ENCODE measurements at regions not wholly inside any gene's neighbourhood (a gene's known extent, or its start where the extent isn't known, plus 50 kb on each side); places are given as distances from the start of the nearest gene placed in this dataset.
"Not testable (repeated sequence)": the region's sequence is repeated elsewhere in the genome, so short reads cannot be mapped to it uniquely, and the experiment has no call there.

GRCh38 chr18:51525453-51526225 lies 328.2 kb upstream of the MEX3C start:
- DNase-seq = no peak

DNA sequence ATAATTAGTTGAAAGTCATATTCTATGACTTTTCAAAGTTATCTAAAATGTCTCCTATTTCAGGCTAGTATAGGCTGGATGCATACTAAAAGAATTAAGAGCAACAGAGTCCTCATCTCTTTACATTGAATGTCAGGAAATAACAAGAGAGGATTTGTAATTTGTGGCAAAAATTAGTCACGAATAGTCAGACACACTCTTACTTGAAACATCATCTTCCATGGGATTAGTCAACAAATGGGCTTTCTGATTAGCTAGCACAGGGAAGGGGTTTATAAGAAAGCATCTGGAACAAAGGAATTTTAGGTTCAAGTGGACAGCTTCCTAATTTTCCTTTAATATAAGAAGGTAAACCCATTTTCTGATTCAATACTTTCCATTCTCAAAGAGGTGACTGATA lies 330.3 kb upstream of the MEX3C start:
- no peak for DNase-seq

DNA sequence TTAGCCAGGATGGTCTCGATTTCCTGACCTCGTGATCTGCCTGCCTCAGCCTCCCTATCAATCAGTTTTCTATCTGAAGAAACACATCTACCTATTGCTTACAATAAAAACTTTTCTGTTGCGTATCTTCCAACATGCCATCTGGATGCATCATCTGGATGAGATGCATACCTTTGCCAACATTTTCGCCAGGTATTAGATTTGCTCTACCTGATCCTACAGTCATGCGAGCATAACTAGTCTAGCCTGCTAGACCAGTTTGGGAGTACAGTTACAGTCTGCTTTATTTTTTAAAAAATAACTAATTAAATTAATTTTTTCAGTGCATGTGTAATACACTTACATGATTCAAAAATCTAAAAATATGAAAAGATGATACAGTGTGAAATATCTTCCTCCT lies 334.0 kb upstream of the MEX3C start:
- no peak for DNase-seq

DNA sequence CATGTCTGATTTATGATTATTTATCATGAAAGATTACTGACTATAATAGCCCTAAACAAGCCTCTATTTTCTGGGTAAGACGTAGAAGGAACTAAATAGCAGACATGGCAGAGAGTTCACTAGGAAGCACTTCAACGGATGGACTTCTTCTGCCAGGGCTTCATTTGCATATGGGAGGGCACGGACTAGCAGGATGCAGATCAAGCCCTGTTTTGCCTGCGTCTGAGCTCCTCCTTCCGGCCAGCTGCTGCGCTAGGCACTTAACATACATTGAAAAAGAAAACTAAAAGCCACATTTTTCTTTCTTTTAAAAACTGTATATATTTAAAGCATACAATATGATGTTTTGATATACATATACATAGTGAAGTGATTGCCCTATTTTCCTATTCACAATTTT lies 340.0 kb upstream of the MEX3C start:
- no peak for DNase-seq

DNA sequence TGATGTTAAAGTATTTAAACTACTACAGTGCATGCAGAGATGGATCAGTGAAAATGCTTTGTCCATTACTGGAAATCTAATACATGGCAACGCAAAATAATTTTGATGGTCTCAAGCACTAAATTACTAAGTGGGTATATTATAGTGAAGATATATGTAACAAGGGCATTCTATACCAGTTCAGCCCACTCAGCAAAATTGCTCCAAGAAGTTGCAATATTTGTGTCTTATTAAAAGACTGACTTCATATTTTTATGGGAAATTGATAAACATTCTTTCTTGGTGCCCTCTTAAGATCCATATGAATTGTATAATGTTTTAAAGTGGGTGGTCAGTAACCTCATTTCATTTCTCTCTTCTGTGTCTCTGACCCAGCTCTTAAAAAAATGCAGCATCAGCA lies 343.1 kb upstream of the MEX3C start:
- DNase-seq = no peak

DNA sequence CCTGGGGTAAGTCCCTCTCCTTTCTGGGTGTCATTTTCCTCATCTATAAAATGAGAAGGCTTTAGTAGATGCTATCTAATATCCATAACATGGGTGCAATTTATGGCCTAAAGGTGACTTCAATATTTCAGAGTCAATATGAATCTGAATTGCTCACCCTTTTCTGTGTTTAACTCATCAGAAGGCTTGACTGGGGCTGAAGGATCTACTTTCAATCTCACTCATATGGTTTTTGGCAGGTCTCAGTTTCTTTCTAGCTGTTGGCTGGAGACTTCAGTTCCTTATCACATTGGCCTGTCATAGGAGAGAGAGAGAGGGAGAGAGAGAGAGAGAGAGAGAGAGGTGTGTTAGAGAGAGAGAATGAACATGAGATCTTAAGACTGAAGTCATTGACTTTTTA lies 343.7 kb upstream of the MEX3C start:
- DNase-seq = no peak

DNA sequence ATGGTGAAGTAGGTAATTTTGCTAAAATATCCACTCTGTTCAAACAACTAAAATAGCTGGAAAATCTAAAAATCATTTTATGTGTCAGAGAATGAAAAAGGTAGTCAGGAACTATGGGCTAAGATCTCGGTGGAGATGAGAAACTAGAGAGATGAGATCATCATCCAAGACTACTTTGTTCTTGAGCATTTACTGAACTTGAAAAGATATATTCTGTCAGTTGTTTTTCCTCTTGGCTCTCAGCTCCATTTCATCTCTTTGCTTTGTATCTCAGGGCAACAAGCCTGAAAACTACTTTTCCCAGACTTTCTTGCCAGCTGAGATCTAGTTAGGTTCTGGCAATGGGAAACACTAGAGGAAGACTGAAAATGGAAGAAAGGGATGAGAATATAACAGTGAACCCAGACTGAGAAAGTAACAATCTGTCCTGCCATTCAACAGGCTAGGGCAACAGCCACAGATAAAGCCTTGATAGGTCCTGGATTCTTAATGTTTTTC lies 346.2 kb upstream of the MEX3C start:
- DNase-seq = no peak

DNA sequence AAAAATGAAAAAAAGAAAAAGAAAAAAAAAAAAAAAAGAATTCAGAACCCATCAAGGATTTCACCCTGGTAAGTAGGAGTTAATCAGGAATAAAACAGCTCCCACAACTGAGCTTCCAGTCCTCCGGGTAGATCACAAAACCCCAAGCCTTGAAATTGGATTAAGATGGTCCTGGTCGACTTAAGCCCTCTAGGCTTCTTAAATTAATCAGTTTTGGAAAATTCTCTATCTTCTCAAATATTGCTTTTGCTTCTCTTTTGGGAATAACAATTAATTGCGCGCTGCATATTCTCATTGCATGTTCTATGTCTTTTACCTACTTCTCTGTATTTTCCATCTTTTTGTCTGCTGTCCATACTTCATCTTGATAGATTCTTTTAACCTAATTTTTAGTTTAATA lies 348.0 kb upstream of the MEX3C start:
- DNase-seq = no peak

- DNase-seq = no peak
These were observed 361.9 kb upstream of the MEX3C start for GRCh38 chr18:51559198-51559901.

DNA sequence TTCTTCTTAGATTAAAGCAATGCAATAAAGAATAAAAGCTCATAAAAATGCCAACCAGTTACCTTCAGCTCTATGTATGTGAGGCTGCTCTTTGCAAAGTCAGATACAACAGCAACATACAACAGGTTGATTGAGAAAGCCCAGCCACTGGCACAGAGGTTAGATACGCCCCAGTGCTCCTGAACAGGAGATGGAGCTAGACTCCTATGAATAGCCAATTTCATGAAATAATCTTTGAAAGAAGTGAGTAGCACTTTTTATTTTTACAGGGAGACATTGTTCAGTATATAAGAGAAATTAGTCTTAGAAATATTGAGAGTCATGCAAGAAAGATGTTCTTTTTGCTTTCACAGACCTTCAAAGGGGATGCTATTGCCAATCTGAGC lies 362.4 kb upstream of the MEX3C start:
- DNase-seq = no peak

- DNase-seq = no peak
These were observed 364.3 kb upstream of the MEX3C start for GRCh38 chr18:51561821-51562220.

GRCh38 chr18:51562866-51563265 lies 365.4 kb upstream of the MEX3C start:
- DNase-seq = no peak

DNA sequence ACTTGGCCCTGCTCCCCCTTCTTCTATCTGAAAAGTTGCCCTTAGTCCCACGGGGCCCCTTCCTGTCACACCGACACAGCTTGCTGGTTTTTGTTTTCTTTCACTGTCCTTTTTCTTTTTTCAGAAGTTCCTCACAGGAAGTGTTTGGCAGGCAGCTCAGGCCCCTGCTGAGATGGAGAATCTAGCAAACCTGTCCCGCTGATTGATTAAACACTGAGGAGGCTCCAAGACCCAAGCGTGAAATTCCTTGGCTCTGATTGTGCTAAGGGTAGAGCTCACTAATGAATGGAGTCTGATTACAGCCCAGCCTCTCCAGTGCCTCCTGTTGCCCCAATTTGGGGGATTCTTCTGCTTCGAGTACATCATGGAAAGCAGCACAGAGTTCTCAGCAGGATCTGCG lies 365.9 kb upstream of the MEX3C start:
- DNase-seq = no peak

DNA sequence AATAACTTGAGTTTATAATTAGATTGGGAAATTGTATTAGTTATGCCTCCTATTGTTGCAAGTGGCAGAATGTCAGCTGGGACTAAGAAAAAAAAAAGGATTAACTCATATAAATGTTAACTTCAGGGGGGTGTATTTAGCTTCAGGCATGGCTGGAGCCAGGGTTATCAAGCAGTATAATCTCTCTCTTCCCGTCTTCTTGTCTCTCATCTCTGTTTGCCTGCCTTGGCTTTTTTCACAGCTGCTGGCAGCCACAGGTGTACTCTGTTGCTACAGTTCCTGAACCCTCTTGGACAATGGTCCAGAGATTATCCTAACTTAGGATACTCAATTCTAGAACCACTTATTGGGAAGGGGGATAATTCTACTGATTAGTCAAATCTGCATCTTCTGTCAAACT lies 370.7 kb upstream of the MEX3C start:
- no peak for DNase-seq

GRCh38 chr18:51569153-51569552 lies 371.7 kb upstream of the MEX3C start:
- no peak for DNase-seq

DNA sequence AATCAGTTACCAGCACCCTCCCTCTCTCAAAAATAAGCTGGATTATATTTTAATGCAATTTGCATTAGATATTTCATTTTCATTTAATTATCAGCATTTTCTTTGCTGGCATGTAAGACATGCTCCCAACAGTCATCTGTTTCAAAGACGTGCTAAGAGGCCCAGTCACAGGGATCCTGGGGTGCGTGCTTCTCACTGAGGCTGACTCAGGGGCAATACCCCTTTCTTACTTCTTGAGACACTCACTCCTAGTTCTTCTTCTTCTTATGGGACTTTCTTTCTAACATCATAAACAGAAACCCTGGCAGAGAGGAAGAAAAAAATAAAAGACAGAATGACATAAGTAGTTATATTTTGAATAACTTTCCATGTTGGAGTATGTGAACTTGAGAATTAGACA lies 372.1 kb upstream of the MEX3C start:
- DNase-seq = no peak

DNA sequence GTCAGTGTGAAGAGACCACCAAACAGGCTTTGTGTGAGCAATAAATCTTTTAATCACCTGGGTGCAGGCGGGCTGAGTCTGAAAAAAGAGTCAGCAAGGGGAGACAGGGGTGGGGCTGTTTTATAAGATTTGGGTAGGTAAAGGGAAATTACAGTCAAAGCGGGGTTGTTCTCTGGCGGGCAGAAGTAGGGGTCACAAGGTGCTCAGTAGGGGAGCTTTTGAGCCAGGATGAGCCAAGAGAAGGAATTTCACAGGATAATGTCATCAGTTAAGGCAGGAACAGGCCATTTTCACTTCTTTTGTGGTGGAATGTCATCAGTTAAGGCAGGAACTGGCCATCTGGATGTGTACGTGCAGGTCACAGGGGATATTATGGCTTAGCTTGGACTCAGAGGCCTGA lies 372.6 kb upstream of the MEX3C start:
- DNase-seq = not testable (repeated sequence)

GRCh38 chr18:51573886-51574285 lies 376.4 kb upstream of the MEX3C start:
- not testable (repeated sequence) for DNase-seq

- no peak for DNase-seq
These were observed 377.7 kb upstream of the MEX3C start for GRCh38 chr18:51575171-51575570.

GRCh38 chr18:51578406-51578980 lies 381.0 kb upstream of the MEX3C start:
- DNase-seq = no peak

DNA sequence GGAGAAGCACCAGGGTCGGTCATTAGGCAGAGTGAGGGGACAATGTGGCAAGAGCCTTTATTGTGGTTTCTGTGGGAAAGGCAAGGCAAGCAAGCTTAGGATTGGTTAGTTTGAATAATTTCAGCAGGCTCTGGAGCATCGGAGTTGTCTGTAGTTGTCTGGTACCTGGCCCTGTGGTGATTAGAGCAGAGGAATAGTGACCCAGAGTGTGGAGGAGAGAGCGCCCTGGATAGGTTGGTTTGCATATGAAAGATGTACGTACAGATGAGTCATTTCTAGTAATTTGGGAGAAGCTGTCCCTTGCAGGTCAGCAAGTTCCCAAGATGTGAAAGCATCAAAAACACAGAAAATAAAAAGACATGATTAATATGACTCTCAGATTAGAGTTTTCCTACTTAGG lies 383.1 kb upstream of the MEX3C start:
- no peak for DNase-seq

GRCh38 chr18:51582551-51582950 lies 385.1 kb upstream of the MEX3C start:
- DNase-seq = no peak

GRCh38 chr18:51588616-51589015 lies 391.1 kb upstream of the MEX3C start:
- no peak for DNase-seq

GRCh38 chr18:51593931-51594330 lies 396.4 kb upstream of the MEX3C start:
- DNase-seq = no peak

Data from stimulated activated naive CD4-positive, alpha-beta T cell (primary cell).